ENCODE measurements at regions not wholly inside any gene's neighbourhood (a gene's known extent, or its start where the extent isn't known, plus 50 kb on each side); places are given as distances from the start of the nearest gene placed in this dataset.
A peak's percentile ranks its signal among the peaks of the same experiment; 100 is the strongest.

GRCh38 chr4:140233791-140234696 lies 80.1 kb upstream of the MAML3 start:
- WGBS, 2 donors (ENCODE audit: low coverage in 1 of 2), result 50 to 71% methylated on average over 4 to 6 of the region's 6 CpGs
- no peak overlapping the region for H3K27ac ChIP-seq
- H3K4me3 ChIP-seq, result no peak overlapping the region
- TF ChIP-seq EP300 (IDR thresholded peaks at IDR 0.05; ENCODE audit: low read depth) (no peak), POLR2A (IDR thresholded peaks at IDR 0.05) (no peak), POLR2AphosphoS5 (IDR thresholded peaks at IDR 0.05) (no peak)
- TF ChIP-seq, protein P1, sequence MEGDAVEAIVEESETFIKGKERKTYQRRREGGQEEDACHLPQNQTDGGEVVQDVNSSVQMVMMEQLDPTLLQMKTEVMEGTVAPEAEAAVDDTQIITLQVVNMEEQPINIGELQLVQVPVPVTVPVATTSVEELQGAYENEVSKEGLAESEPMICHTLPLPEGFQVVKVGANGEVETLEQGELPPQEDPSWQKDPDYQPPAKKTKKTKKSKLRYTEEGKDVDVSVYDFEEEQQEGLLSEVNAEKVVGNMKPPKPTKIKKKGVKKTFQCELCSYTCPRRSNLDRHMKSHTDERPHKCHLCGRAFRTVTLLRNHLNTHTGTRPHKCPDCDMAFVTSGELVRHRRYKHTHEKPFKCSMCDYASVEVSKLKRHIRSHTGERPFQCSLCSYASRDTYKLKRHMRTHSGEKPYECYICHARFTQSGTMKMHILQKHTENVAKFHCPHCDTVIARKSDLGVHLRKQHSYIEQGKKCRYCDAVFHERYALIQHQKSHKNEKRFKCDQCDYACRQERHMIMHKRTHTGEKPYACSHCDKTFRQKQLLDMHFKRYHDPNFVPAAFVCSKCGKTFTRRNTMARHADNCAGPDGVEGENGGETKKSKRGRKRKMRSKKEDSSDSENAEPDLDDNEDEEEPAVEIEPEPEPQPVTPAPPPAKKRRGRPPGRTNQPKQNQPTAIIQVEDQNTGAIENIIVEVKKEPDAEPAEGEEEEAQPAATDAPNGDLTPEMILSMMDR (IDR thresholded peaks at IDR 0.05), result no peak
- intact Hi-C loops (cut with DNase I; ENCODE audit: low total_unique reads), result no loop called here
- peaks cover 26 to 47% (median 29%) of the 10 kb centered on the region in 4 donors for H3K4me1 ChIP-seq
- in situ Hi-C loops (cut with MboI; ENCODE audit: low pct_ligation_motif_present in 1 of 4, low pct_unique_long_range_greater_than_20kb in 1 of 4, low sequenced_read_pairs in 3 of 4), result no loop called here
- H3K9me3 ChIP-seq, result no peaks in the 10 kb centered on the region
- no peaks in the 10 kb centered on the region for H3K36me3 ChIP-seq
- no peaks in the 10 kb centered on the region for H3K27me3 ChIP-seq
- no peak for DNase-seq

- Histone ChIP-seq H3K36me3 (no peaks in the 10 kb centered on the region), H3K27ac (peak overlapping the region in 1 of 4 donors; percentile 15), H3K4me1 (peaks cover 0 to 17% (median 2%) of the 10 kb centered on the region in 4 donors), H3K9me3 (no peaks in the 10 kb centered on the region), H3K4me3 (no peak overlapping the region), H3K27me3 (no peaks in the 10 kb centered on the region)
- in situ Hi-C loops (cut with MboI; ENCODE audit: low pct_ligation_motif_present in 1 of 4, low pct_unique_long_range_greater_than_20kb in 1 of 4, low sequenced_read_pairs in 3 of 4), result no loop called here
- no peak for TF ChIP-seq POLR2A (IDR thresholded peaks at IDR 0.05)
- 55 to 89% methylated on average over 3 of the region's 3 CpGs for WGBS, 2 donors (ENCODE audit: low coverage in 1 of 2)
- intact Hi-C loops (cut with DNase I; ENCODE audit: low total_unique reads), result no loop called here
- peak; percentile 21 for DNase-seq
Measured at GRCh38 chr4:140229881-140230280, 75.9 kb upstream of the MAML3 start.

GRCh38 chr4:140227286-140227685 lies 73.3 kb upstream of the MAML3 start:
- intact Hi-C loops (cut with DNase I; ENCODE audit: low total_unique reads), result no loop called here
- Histone ChIP-seq H3K27me3 (no peaks in the 10 kb centered on the region), H3K27ac (no peak overlapping the region), H3K4me3 (no peak overlapping the region), H3K9me3 (no peaks in the 10 kb centered on the region), H3K36me3 (no peaks in the 10 kb centered on the region), H3K4me1 (peaks cover 0 to 13% (median 0%) of the 10 kb centered on the region in 4 donors)
- in situ Hi-C loops (cut with MboI; ENCODE audit: low pct_ligation_motif_present in 1 of 4, low pct_unique_long_range_greater_than_20kb in 1 of 4, low sequenced_read_pairs in 3 of 4), result no loop called here
- no peak for DNase-seq
- TF ChIP-seq EP300 (IDR thresholded peaks at IDR 0.05; ENCODE audit: low read depth) (no peak), POLR2A (IDR thresholded peaks at IDR 0.05) (no peak), POLR2AphosphoS5 (IDR thresholded peaks at IDR 0.05) (no peak)
- TF ChIP-seq, protein P1 (IDR thresholded peaks at IDR 0.05), result no peak
- 91% methylated on average over 1 of the region's 1 CpG; no CpG with 5 or more reads in 1 of the 2 donors for WGBS, 2 donors (ENCODE audit: low coverage in 1 of 2)

DNA sequence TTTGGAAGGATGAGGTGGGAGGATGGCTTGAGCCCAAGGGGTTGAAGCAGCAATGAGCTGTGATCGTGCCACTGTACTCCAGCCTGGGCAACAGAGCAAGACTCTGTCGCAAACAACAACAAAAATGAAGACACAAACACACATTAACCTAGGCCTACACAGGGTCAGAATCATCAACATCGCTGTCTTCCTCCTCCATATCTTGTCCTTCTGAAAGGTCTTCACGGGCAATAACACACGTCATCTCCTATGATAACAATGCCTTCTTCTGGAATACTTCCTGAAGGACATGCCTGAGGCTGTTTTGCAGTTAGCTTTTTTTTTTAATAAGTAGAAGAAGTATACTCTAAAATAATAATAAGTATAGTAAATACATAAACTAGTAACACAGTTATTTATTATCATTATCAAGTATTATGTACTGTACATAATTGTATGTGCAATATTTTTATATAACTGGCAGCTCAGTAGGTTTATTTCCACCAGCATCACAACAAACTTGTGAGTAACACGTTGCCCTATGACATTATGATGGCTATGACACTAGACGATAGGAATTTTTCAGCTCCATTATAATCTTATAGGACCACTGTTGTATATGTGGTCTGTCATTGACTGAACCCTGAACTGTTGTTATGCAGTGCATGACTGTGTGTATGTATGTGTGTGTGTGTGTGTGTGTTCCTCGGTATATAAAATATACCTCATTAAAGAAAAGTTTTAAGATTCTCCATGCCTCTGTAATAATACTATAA lies 69.2 kb upstream of the MAML3 start:
- no peak for DNase-seq

More for the DNA sequence above, 69.2 kb upstream of the MAML3 start:
- Histone ChIP-seq H3K36me3 (no peaks in the 10 kb centered on the region), H3K9me3 (no peaks in the 10 kb centered on the region), H3K4me3 (no peak overlapping the region), H3K27ac (no peak overlapping the region), H3K4me1 (peaks cover 0 to under 1% (median 0%) of the 10 kb centered on the region in 4 donors), H3K27me3 (no peaks in the 10 kb centered on the region)
- WGBS, 2 donors (ENCODE audit: low coverage in 1 of 2), result 82 to 88% methylated on average over 4 to 8 of the region's 8 CpGs
- TF ChIP-seq POLR2AphosphoS5 (IDR thresholded peaks at IDR 0.05) (no peak), POLR2A (IDR thresholded peaks at IDR 0.05) (no peak), EP300 (IDR thresholded peaks at IDR 0.05; ENCODE audit: low read depth) (no peak)
- TF ChIP-seq, protein P1 (IDR thresholded peaks at IDR 0.05), result no peak
- in situ Hi-C loops (cut with MboI; ENCODE audit: low pct_ligation_motif_present in 1 of 4, low pct_unique_long_range_greater_than_20kb in 1 of 4, low sequenced_read_pairs in 3 of 4) (no loop called here), intact Hi-C loops (cut with DNase I; ENCODE audit: low total_unique reads) (no loop called here)
